Neural progenitor cell (in vitro differentiated cells): ENCODE measurements at regions not wholly inside any gene's neighbourhood (a gene's known extent, or its start where the extent isn't known, plus 50 kb on each side); places are given as distances from the start of the nearest gene placed in this dataset.

ENCODE experiments used
- DNase-seq: peaks from one replicate; pipeline ENCODE4 v3.0.0-alpha.2; 2016; ENCODE audit warnings: low spot score
- H2AFZ ChIP-seq: fragments of 200-600 bp; sonication (generic); replicated peaks from 2 replicates; pipeline ENCODE4 v1.6.1; 2016; ENCODE audit warnings: antibody characterized with exemption
- H3F3A ChIP-seq: fragments of 200-600 bp; sonication (generic); 2 replicates; pipeline ENCODE4 v1.6.1; 2016; ENCODE audit warnings: antibody characterized with exemption, low read depth
- H3K27ac ChIP-seq: fragments of 200-600 bp; sonication (generic); 2 replicates; pipeline ENCODE4 v1.5.1; 2016; ENCODE audit warnings: mild to moderate bottlenecking
- H3K27me3 ChIP-seq: fragments of 200-600 bp; sonication (generic); 2 replicates; pipeline ENCODE4 v1.6.1; 2016; ENCODE audit warnings: mild to moderate bottlenecking, moderate library complexity
- H3K36me3 ChIP-seq: fragments of 200-600 bp; sonication (generic); 2 replicates; pipeline ENCODE4 v1.5.1; 2016
- H3K4me1 ChIP-seq: fragments of 200-600 bp; sonication (generic); 2 replicates; pipeline ENCODE4 v1.6.1; 2016; ENCODE audit warnings: mixed run types
- H3K4me2 ChIP-seq: fragments of 200-600 bp; sonication (generic); 2 replicates; pipeline ENCODE4 v1.6.1; 2016
- H3K4me3 ChIP-seq: fragments of 200-600 bp; sonication (generic); 2 replicates; pipeline ENCODE4 v1.5.1; 2016
- H3K79me2 ChIP-seq: fragments of 200-600 bp; sonication (generic); 2 replicates; pipeline ENCODE4 v1.6.1; 2016; ENCODE audit warnings: low read depth
- H3K9ac ChIP-seq: fragments of 200-600 bp; sonication (generic); 2 replicates; pipeline ENCODE4 v1.6.1; 2016
- H3K9me3 ChIP-seq: fragments of 200-600 bp; sonication (generic); 2 replicates; pipeline ENCODE4 v1.5.1; 2016; ENCODE audit warnings: low read depth
- H4K20me1 ChIP-seq: fragments of 200-600 bp; sonication (generic); 2 replicates; pipeline ENCODE4 v1.6.1; 2016; ENCODE audit warnings: low read depth
- H3K27ac Mint-ChIP-seq: 3 replicates; pipeline ENCODE4 v1.8.0; 2021; ENCODE audit warnings: mixed read lengths
- H3K27me3 Mint-ChIP-seq: 2 replicates; pipeline ENCODE4 v1.8.0; 2022; ENCODE audit warnings: low read depth, mild to moderate bottlenecking, inconsistent platforms, moderate library complexity, mixed read lengths; ENCODE audit not compliant: insufficient read depth
- H3K36me3 Mint-ChIP-seq: 3 replicates; pipeline ENCODE4 v1.8.0; 2021; ENCODE audit warnings: mixed read lengths
- H3K4me1 Mint-ChIP-seq: 3 replicates; pipeline ENCODE4 v1.8.0; 2021; ENCODE audit warnings: mixed read lengths
- H3K4me3 Mint-ChIP-seq: 3 replicates; pipeline ENCODE4 v1.8.0; 2021; ENCODE audit warnings: mild to moderate bottlenecking, moderate library complexity, mixed read lengths
- H3K9me3 Mint-ChIP-seq: 3 replicates; pipeline ENCODE4 v1.8.0; 2020; ENCODE audit warnings: mixed read lengths
- CTCF ChIP-seq: fragments of 200-600 bp; sonication (generic); IDR thresholded peaks from 2 replicates; pipeline ENCODE4 v1.5.1; 2017; ENCODE audit warnings: antibody characterized with exemption, mild to moderate bottlenecking
- EZH2 ChIP-seq: fragments of 200-600 bp; sonication (generic); IDR thresholded peaks from 2 replicates; pipeline ENCODE4 v1.6.1; 2017; ENCODE audit warnings: antibody characterized with exemption, mild to moderate bottlenecking, moderate library complexity
- EZH2phosphoT487 ChIP-seq: fragments of 200-600 bp; sonication (generic); IDR thresholded peaks from 2 replicates; pipeline ENCODE4 v1.6.1; 2017; ENCODE audit warnings: antibody characterized with exemption

- Histone ChIP-seq H3K4me2 (no peak overlapping the region), H3K79me2 (no peaks in the 10 kb centered on the region), H3K27me3 (no peaks in the 10 kb centered on the region), H3K36me3 (no peaks in the 10 kb centered on the region), H3K9me3 (peaks cover 22% of the 10 kb centered on the region), H3K27ac (no peak overlapping the region), H3K4me1 (no peaks in the 10 kb centered on the region), H3K9ac (no peak overlapping the region), H3K4me3 (no peak overlapping the region), H4K20me1 (no peaks in the 10 kb centered on the region), H2AFZ (no peak overlapping the region), H3F3A (no peaks in the 10 kb centered on the region)
- Mint-ChIP-seq H3K4me1 (no peaks in the 10 kb centered on the region), H3K36me3 (no peaks in the 10 kb centered on the region), H3K9me3 (peaks cover 52% of the 10 kb centered on the region), H3K4me3 (no peak overlapping the region), H3K27me3 (peaks cover 3% of the 10 kb centered on the region), H3K27ac (no peak overlapping the region)
- DNase-seq = no peak
- TF ChIP-seq EZH2phosphoT487 = no peak
- TF ChIP-seq EZH2 = no peak
- no peak for TF ChIP-seq CTCF
Measured at GRCh38 chr14:106841701-106842100, 1315.3 kb downstream of the TMEM121 start.

GRCh38 chr14:106842687-106843086, 1316.3 kb downstream of the TMEM121 start:
- no peaks in the 10 kb centered on the region for H3F3A ChIP-seq
- H4K20me1 ChIP-seq = no peaks in the 10 kb centered on the region
- H3K79me2 ChIP-seq = no peaks in the 10 kb centered on the region
- H2AFZ ChIP-seq = no peak overlapping the region
- no peaks in the 10 kb centered on the region for H3K36me3 ChIP-seq
- no peak overlapping the region for H3K27ac Mint-ChIP-seq
- peaks cover 52% of the 10 kb centered on the region for H3K9me3 Mint-ChIP-seq
- H3K27me3 ChIP-seq = no peaks in the 10 kb centered on the region
- H3K36me3 Mint-ChIP-seq = no peaks in the 10 kb centered on the region
- peaks cover 26% of the 10 kb centered on the region for H3K9me3 ChIP-seq
- TF ChIP-seq EZH2phosphoT487 (no peak), CTCF (no peak)
- H3K4me1 Mint-ChIP-seq = no peaks in the 10 kb centered on the region
- no peak for DNase-seq
- peaks cover 3% of the 10 kb centered on the region for H3K27me3 Mint-ChIP-seq
- H3K4me3 Mint-ChIP-seq = no peak overlapping the region
- no peak overlapping the region for H3K9ac ChIP-seq
- no peak overlapping the region for H3K4me3 ChIP-seq
- H3K27ac ChIP-seq = no peak overlapping the region
- no peaks in the 10 kb centered on the region for H3K4me1 ChIP-seq
- H3K4me2 ChIP-seq = no peak overlapping the region

- Mint-ChIP-seq H3K9me3 (peaks cover 53% of the 10 kb centered on the region), H3K36me3 (no peaks in the 10 kb centered on the region), H3K4me1 (no peaks in the 10 kb centered on the region), H3K4me3 (no peak overlapping the region), H3K27me3 (peaks cover 3% of the 10 kb centered on the region), H3K27ac (no peak overlapping the region)
- H3K79me2 ChIP-seq = no peaks in the 10 kb centered on the region
- H3K9me3 ChIP-seq = peaks cover 20% of the 10 kb centered on the region
- H3K9ac ChIP-seq = no peak overlapping the region
- no peak overlapping the region for H3K4me3 ChIP-seq
- H3K27ac ChIP-seq = no peak overlapping the region
- no peak overlapping the region for H2AFZ ChIP-seq
- H4K20me1 ChIP-seq = no peaks in the 10 kb centered on the region
- H3K4me2 ChIP-seq = no peak overlapping the region
- DNase-seq = no peak
- no peaks in the 10 kb centered on the region for H3K27me3 ChIP-seq
- H3K4me1 ChIP-seq = no peaks in the 10 kb centered on the region
- H3K36me3 ChIP-seq = no peaks in the 10 kb centered on the region
- H3F3A ChIP-seq = no peaks in the 10 kb centered on the region
- TF ChIP-seq CTCF = no peak
- no peak for TF ChIP-seq EZH2phosphoT487
- TF ChIP-seq EZH2 = no peak
Measured at GRCh38 chr14:106843386-106843785, 1317.0 kb downstream of the TMEM121 start.
